Activated CD8-positive, alpha-beta memory T cell treated with anti-CD3 and anti-CD28 coated beads for 36 hours (primary cell): ENCODE measurements at regions not wholly inside any gene's neighbourhood (a gene's known extent, or its start where the extent isn't known, plus 50 kb on each side); places are given as distances from the start of the nearest gene placed in this dataset.
"Not testable (repeated sequence)": the region's sequence is repeated elsewhere in the genome, so short reads cannot be mapped to it uniquely, and the experiment has no call there.

Source experiments
- CTCF ChIA-PET: fragments of 350-600 bp; sonication (Branson Sonifier 250); formaldehyde crosslinking; loops from one replicate; lab custom pipeline; 2021; ENCODE audit warnings: antibody characterized with exemption; lab: Charles Lee
- POLR2A ChIA-PET: fragments of 350-600 bp; sonication (Branson Sonifier 250); formaldehyde crosslinking; loops from one replicate; lab custom pipeline; 2021; ENCODE audit warnings: antibody characterized with exemption; lab: Charles Lee

- ChIA-PET POLR2A (no interaction called here), CTCF (no interaction called here)
These were observed 182.5 kb upstream of the TENT5A start for GRCh38 chr6:81934936-81935335.

- CTCF ChIA-PET = no interaction called here
- POLR2A ChIA-PET = no interaction called here
These were observed 181.1 kb upstream of the TENT5A start for GRCh38 chr6:81933608-81934051.

- ChIA-PET CTCF (no interaction called here), POLR2A (no interaction called here)
These were observed 180.6 kb upstream of the TENT5A start for GRCh38 chr6:81933089-81933488.

GRCh38 chr6:81932448-81932847 is 180.0 kb upstream of the TENT5A start:
- POLR2A ChIA-PET, CTCF ChIA-PET: not testable (repeated sequence)

GRCh38 chr6:81929828-81930227 is 177.3 kb upstream of the TENT5A start:
- ChIA-PET POLR2A (no interaction called here), CTCF (no interaction called here)

GRCh38 chr6:81925201-81925600 is 172.7 kb upstream of the TENT5A start:
- ChIA-PET POLR2A (no interaction called here), CTCF (no interaction called here)

- POLR2A ChIA-PET = no interaction called here
- CTCF ChIA-PET = no interaction called here
These were observed 157.8 kb upstream of the TENT5A start for GRCh38 chr6:81909981-81910900.

GRCh38 chr6:81909162-81909561 is 156.7 kb upstream of the TENT5A start:
- CTCF ChIA-PET = no interaction called here
- POLR2A ChIA-PET = no interaction called here

GRCh38 chr6:81906709-81907204 is 154.3 kb upstream of the TENT5A start:
- CTCF ChIA-PET = interaction anchor here (0.6 kb wide), 1 partner anchor 365 kb away, joined by 3 read pairs; no protein-coding TSS in a partner anchor
- POLR2A ChIA-PET = no interaction called here

GRCh38 chr6:81906041-81906440 is 153.6 kb upstream of the TENT5A start:
- CTCF ChIA-PET = no interaction called here
- POLR2A ChIA-PET = no interaction called here

- ChIA-PET CTCF (no interaction called here), POLR2A (no interaction called here)
These were observed 149.1 kb upstream of the TENT5A start for GRCh38 chr6:81901551-81901966.

- ChIA-PET CTCF (no interaction called here), POLR2A (no interaction called here)
These were observed 148.1 kb upstream of the TENT5A start for GRCh38 chr6:81900616-81901015.

GRCh38 chr6:81897793-81898192 is 145.3 kb upstream of the TENT5A start:
- ChIA-PET CTCF (no interaction called here), POLR2A (no interaction called here)

- ChIA-PET POLR2A (no interaction called here), CTCF (no interaction called here)
These were observed 144.3 kb upstream of the TENT5A start for GRCh38 chr6:81896525-81897503.

- ChIA-PET POLR2A (no interaction called here), CTCF (no interaction called here)
These were observed 143.2 kb upstream of the TENT5A start for GRCh38 chr6:81895511-81896185.

- POLR2A ChIA-PET = no interaction called here
- CTCF ChIA-PET = no interaction called here
These were observed 142.3 kb upstream of the TENT5A start for GRCh38 chr6:81894788-81895271.

GRCh38 chr6:81894306-81894705 is 141.8 kb upstream of the TENT5A start:
- ChIA-PET POLR2A (no interaction called here), CTCF (no interaction called here)

GRCh38 chr6:81892891-81893290 is 140.4 kb upstream of the TENT5A start:
- CTCF ChIA-PET = interaction anchor here (0.6 kb wide), 1 partner anchor 12 kb away, joined by 3 read pairs; no protein-coding TSS in a partner anchor
- POLR2A ChIA-PET = no interaction called here

GRCh38 chr6:81891874-81892273 is 139.4 kb upstream of the TENT5A start:
- ChIA-PET POLR2A (no interaction called here), CTCF (no interaction called here)
